ENCODE measurements at regions not wholly inside any gene's neighbourhood (a gene's known extent, or its start where the extent isn't known, plus 50 kb on each side); places are given as distances from the start of the nearest gene placed in this dataset.

- no peak for TF ChIP-seq Cebpa-rat (IDR thresholded peaks at IDR 0.05)
- Histone ChIP-seq H3K27me3 (no peaks in the 10 kb centered on the region), H3K4me3 (peak overlapping the region; percentile 27; the same call in 1 of the 2 replicates), H4K20me1 (no peaks in the 10 kb centered on the region), H3K4me1 (peaks cover 55% of the 10 kb centered on the region), H3K27ac (no peak overlapping the region), H3K4me2 (no peak overlapping the region), H3K36me3 (peaks cover 14% of the 10 kb centered on the region; the same call in 1 of the 2 replicates), H3K9me3 (peaks cover 34% of the 10 kb centered on the region), H3K9ac (no peak overlapping the region)
Observed at GRCh38 chr2:12197133-12197532, 450.7 kb downstream of the LPIN1 start.

DNA sequence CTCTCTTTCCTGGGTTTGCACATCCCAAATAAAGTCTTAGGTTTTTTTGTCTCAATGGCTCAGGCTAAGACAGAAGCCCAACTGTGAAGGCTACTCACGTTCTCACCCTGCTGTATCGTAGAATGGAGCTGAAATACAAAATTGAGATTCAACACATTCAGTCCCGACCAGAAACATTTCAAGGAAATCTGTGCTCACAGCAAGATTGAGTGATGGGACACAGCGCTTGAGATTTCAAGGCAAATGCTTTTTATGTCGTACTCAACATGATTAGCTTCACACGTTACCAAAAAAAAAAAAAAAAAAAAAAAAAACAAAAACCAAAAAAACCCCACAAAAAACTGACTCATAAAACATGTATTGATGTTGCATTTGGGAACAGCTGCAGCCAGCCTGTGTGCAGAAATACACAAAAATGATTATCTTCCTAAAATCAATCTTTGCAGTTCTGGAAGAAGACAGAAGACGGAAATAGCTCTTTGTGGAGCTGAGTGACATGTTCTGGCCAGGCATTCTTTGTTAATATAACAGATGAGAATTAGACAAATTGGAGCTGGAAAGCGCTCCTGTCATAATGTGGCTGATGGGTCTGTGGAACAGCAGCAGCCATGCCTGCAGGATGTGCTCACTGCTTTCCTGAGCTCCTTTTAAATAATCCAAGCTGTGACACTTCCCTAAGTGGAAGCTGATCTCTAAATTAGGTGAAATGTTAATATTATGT, 453.2 kb downstream of the LPIN1 start:
- TF ChIP-seq Cebpa-rat (IDR thresholded peaks at IDR 0.05): no peak
- H3K36me3 ChIP-seq: peaks cover 14% of the 10 kb centered on the region; the same call in 1 of the 2 replicates
- no peak overlapping the region for H3K9ac ChIP-seq
- no peaks in the 10 kb centered on the region for H4K20me1 ChIP-seq
- H3K4me3 ChIP-seq: no peak overlapping the region
- no peaks in the 10 kb centered on the region for H3K27me3 ChIP-seq
- no peak overlapping the region for H3K4me2 ChIP-seq
- H3K27ac ChIP-seq: no peak overlapping the region
- H3K4me1 ChIP-seq: peaks cover 32% of the 10 kb centered on the region
- peaks cover 41% of the 10 kb centered on the region for H3K9me3 ChIP-seq

DNA sequence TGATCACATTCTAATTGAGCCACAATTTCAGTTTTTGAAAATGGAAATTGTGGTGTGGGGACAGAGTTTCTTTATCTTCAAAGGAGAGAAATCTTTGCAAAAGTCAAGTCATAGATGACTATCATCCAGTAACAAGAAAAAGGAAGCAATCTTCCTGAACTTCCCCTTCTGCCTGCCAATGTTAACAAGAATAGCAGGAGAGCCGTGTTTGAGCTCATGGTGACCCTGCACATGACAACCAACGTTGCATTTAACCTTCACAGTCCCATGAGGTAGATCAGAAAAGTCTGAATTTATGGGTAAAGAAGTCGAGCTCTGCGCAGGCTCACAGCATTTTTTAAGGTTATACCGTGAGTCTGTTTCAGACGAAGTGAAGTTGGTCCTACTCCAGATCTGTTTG, 454.9 kb downstream of the LPIN1 start:
- Histone ChIP-seq H3K9ac (no peak overlapping the region), H3K4me1 (peaks cover 15% of the 10 kb centered on the region), H3K4me2 (peak overlapping the region; percentile 12; the same call in 1 of the 2 replicates), H3K9me3 (peaks cover 42% of the 10 kb centered on the region), H3K4me3 (no peak overlapping the region), H3K27ac (no peak overlapping the region), H3K27me3 (no peaks in the 10 kb centered on the region), H4K20me1 (no peaks in the 10 kb centered on the region), H3K36me3 (peaks cover 14% of the 10 kb centered on the region; the same call in 1 of the 2 replicates)
- no peak for TF ChIP-seq Cebpa-rat (IDR thresholded peaks at IDR 0.05)

DNA sequence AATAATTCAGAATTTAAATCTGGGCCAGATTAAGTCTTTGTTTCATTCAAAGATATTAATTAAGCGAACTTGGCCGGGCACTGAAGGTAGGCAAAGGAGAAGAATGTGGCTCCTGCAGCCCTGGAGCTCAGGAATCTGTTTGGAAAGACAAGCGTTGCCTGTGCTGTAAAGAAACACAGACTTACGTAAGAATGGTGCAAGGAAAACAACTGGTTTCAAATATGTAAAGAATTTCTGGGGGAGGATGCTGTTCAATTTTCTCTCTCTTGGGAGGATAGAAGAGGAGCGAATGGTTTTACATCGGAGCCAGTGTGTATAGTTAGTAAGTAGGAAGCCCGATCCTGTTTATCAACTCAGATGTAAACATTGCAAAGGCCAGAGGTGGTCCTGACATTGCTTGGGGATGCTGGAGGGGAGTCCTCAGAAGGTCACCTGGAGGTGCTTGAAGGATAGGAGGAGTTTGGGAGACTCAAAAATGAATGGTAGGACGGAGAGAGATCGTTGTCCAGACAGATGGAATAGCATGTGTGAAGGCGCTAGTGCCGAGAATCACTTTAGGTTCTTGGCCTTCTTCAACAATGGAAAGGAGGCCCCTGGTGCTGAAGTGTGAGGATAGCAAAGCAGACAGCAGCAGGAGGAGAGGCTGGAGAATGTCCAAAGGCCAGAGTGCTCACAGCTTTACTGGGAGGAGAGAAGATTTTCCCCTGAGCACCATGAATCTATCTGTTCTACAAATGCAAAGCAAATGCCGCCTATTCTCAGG, 456.1 kb downstream of the LPIN1 start:
- Histone ChIP-seq H3K27ac (no peak overlapping the region), H3K27me3 (no peaks in the 10 kb centered on the region), H3K4me2 (no peak overlapping the region), H4K20me1 (no peaks in the 10 kb centered on the region), H3K4me3 (no peak overlapping the region), H3K4me1 (peaks cover 7% of the 10 kb centered on the region), H3K9ac (no peak overlapping the region), H3K9me3 (peaks cover 31% of the 10 kb centered on the region), H3K36me3 (peaks cover 8% of the 10 kb centered on the region; the same call in 1 of the 2 replicates)
- no peak for TF ChIP-seq Cebpa-rat (IDR thresholded peaks at IDR 0.05)

DNA sequence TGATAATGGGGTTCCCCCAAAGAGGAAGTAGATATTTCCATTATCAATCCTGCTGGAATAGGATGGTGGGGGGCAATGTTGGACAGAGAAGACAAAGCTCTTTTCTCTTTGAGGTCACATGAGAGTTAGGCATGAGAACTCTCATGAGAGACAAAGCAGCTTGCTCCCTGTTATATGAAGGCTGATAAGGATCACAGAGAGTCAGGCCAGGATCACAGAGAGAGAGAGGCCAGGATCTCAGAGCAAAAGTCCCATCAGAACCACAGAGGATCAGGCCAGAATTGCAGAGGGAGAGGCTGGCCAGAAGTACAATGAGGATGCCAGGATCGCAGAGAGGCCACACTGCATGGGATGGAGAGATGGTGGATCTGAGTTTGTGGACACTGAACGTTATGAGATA, 457.1 kb downstream of the LPIN1 start:
- peaks cover 21% of the 10 kb centered on the region for H3K9me3 ChIP-seq

GRCh38 chr2:12205086-12205485, 458.7 kb downstream of the LPIN1 start:
- Histone ChIP-seq H3K4me1 (peaks cover 7% of the 10 kb centered on the region), H3K36me3 (no peaks in the 10 kb centered on the region), H3K27ac (no peak overlapping the region), H4K20me1 (no peaks in the 10 kb centered on the region), H3K9ac (no peak overlapping the region), H3K27me3 (no peaks in the 10 kb centered on the region), H3K4me3 (no peak overlapping the region), H3K4me2 (no peak overlapping the region), H3K9me3 (peaks cover 32% of the 10 kb centered on the region)
- no peak for TF ChIP-seq Cebpa-rat (IDR thresholded peaks at IDR 0.05)

More for the DNA sequence above, 457.1 kb downstream of the LPIN1 start:
- no peak overlapping the region for H3K4me3 ChIP-seq
- peaks cover 7% of the 10 kb centered on the region for H3K4me1 ChIP-seq
- H3K36me3 ChIP-seq: no peaks in the 10 kb centered on the region; the same call in 1 of the 2 replicates
- no peak overlapping the region for H3K9ac ChIP-seq
- TF ChIP-seq Cebpa-rat (IDR thresholded peaks at IDR 0.05): no peak
- no peaks in the 10 kb centered on the region for H4K20me1 ChIP-seq
- no peak overlapping the region for H3K4me2 ChIP-seq
- H3K27me3 ChIP-seq: no peaks in the 10 kb centered on the region
- H3K27ac ChIP-seq: no peak overlapping the region

DNA sequence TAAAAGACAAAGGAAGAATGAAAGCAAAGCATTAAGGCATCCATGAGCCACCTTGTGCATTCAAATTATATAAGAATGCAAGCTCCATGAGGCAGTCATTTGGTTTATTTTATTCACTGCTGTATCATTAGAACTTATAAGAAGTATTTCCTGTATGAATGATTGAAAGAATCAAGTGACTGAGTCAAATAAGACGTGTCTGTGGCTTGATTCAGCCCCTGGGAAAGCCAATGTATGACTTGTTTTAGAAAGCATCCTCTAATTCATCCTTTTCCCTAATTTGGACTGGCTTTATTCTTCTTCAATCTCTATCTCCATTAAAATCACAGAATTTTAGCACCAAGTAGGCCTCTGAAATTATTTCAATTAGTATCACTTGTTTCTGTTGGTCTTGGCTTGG, 461.1 kb downstream of the LPIN1 start:
- Histone ChIP-seq H3K4me2 (no peak overlapping the region), H3K4me3 (no peak overlapping the region), H3K36me3 (no peaks in the 10 kb centered on the region), H3K27ac (no peak overlapping the region), H3K27me3 (no peaks in the 10 kb centered on the region), H3K4me1 (no peaks in the 10 kb centered on the region), H4K20me1 (no peaks in the 10 kb centered on the region), H3K9me3 (peaks cover 40% of the 10 kb centered on the region), H3K9ac (no peak overlapping the region)
- no peak for TF ChIP-seq Cebpa-rat (IDR thresholded peaks at IDR 0.05)

DNA sequence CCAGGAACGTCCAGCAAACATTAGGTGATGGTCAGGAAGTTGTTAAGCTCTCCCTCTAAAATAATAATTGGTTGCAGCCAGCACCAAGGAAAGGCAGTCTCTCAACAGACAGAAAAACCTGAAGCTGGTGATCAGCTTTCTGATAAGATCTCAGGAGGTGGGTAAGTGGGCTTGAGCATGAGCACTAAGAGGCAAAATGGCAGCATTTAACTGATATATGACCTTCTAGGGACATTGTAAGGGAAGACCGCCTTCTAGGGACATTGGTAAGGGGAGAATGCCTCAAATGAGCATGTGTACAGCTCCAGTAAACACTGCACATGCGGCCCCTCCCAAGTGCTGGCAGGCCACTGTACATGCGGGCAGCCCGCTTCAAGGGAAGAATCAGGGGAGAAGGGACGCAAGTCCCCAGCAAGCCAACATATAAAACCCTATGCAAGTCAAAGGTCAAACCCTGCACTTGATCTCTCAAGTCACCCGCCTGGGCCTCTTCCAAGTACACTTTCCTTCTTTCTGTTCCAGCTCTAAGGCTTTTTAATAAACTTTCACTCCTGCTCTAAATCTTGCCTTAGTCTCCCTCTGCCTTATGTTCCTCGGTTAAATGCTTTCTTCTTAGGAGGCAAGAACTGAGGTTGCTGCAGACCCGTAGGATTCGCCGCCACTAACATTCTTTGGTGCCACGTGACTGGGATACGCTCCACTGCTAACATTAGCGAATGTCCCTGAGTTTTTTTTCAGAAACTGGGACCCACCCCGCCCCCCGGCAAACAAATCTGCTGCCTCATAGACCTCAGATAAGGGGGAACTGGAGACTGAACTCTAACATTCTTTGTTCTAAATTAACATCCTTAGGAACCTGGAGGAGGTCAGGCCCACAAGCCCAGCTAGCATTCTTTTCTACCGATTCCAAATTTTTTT, 463.8 kb downstream of the LPIN1 start:
- no peak overlapping the region for H3K4me2 ChIP-seq
- no peak for TF ChIP-seq Cebpa-rat (IDR thresholded peaks at IDR 0.05)
- peaks cover 22% of the 10 kb centered on the region for H3K9me3 ChIP-seq

More for the DNA sequence above, 463.8 kb downstream of the LPIN1 start:
- no peaks in the 10 kb centered on the region for H3K27me3 ChIP-seq
- H3K36me3 ChIP-seq: no peaks in the 10 kb centered on the region
- no peak overlapping the region for H3K4me3 ChIP-seq
- no peak overlapping the region for H3K9ac ChIP-seq
- no peak overlapping the region for H3K27ac ChIP-seq
- no peaks in the 10 kb centered on the region for H4K20me1 ChIP-seq
- peaks cover 8% of the 10 kb centered on the region; the same call in 1 of the 2 replicates for H3K4me1 ChIP-seq
